Gastrocnemius medialis (tissue), 4 donors: ENCODE measurements at regions not wholly inside any gene's neighbourhood (a gene's known extent, or its start where the extent isn't known, plus 50 kb on each side); places are given as distances from the start of the nearest gene placed in this dataset.

Source experiments
- ATAC-seq, 2 donors: fragments of 150-250 bp; one replicate each; pipeline ENCODE4 v1.9.1; 2016
- DNase-seq, 2 donors: peaks; one replicate each; pipeline ENCODE4 v3.0.0-alpha.2; 2019
- H3K27ac ChIP-seq, 4 donors: fragments of 200-600 bp; sonication (generic); 1 replicate in 1 of 4; 2 replicates in 3 of 4; pipeline ENCODE4 v1.5.1; 2016 to 2018; ENCODE audit warnings: mild to moderate bottlenecking in 2 of 4, moderate library complexity in 1 of 4
- H3K27me3 ChIP-seq, 3 donors: fragments of 200-600 bp; sonication (generic) in 2 of 3; 1 replicate in 1 of 3; 2 replicates in 2 of 3; pipeline versions ENCODE4 v1.5.1 to v1.6.0; 2016 to 2019; ENCODE audit warnings: mild to moderate bottlenecking in 1 of 3, moderate library complexity in 1 of 3
- H3K36me3 ChIP-seq, 2 donors: fragments of 200-600 bp; sonication (generic) in 1 of 2; one replicate each; pipeline ENCODE4 v1.5.1; 2017 to 2018
- H3K4me1 ChIP-seq, 2 donors: fragments of 200-600 bp; sonication (generic) in 1 of 2; one replicate each; pipeline ENCODE4 v1.5.1; 2016 to 2017; ENCODE audit warnings: mild to moderate bottlenecking in 2 of 2
- H3K4me3 ChIP-seq, 4 donors: fragments of 200-600 bp; sonication (generic) in 3 of 4; 1 replicate in 1 of 4; 2 replicates in 3 of 4; pipeline ENCODE4 v1.5.1; 2016 to 2019; ENCODE audit warnings: mild to moderate bottlenecking in 2 of 4
- H3K9me3 ChIP-seq, 3 donors: fragments of 200-600 bp; sonication (generic) in 2 of 3; 1 replicate in 1 of 3; 2 replicates in 2 of 3; pipeline ENCODE4 v1.5.1; 2016 to 2019
- POLR2A ChIP-seq, 2 donors: fragments of 450-650 bp; IDR thresholded peaks; one replicate each; pipeline ENCODE4 v1.6.1; 2017; ENCODE audit warnings: antibody characterized with exemption in 2 of 2, mild to moderate bottlenecking in 2 of 2, moderate library complexity in 2 of 2
- in situ Hi-C, 4 donors: fragments of 200-750 bp; cut with MboI; loops; one replicate each; pipeline versions ENCODE4 v1.15.0 to v1.8.0; 2017; ENCODE audit warnings: low sequenced_read_pairs in 4 of 4
- intact Hi-C: fragments of 100-400 bp; cut with DNase I; formaldehyde crosslinking; loops from one replicate; pipeline ENCODE4 v1.15.1; 2023; ENCODE audit warnings: low total_unique reads
- TF ChIP-seq, protein P1 (sequence below), 5 experiments: fragments of 450-650 bp in 3 of 5; fragments of 200-600 bp in 2 of 5; sonication (generic) in 2 of 5; IDR thresholded peaks in 4 of 5; conservative IDR thresholded peaks in 1 of 5; 1 replicate in 4 of 5; 2 replicates in 1 of 5; pipeline ENCODE4 v1.5.1; 2016 to 2019; ENCODE audit warnings: antibody characterized with exemption in 5 of 5, mild to moderate bottlenecking in 3 of 5, moderate library complexity in 3 of 5

DNA sequence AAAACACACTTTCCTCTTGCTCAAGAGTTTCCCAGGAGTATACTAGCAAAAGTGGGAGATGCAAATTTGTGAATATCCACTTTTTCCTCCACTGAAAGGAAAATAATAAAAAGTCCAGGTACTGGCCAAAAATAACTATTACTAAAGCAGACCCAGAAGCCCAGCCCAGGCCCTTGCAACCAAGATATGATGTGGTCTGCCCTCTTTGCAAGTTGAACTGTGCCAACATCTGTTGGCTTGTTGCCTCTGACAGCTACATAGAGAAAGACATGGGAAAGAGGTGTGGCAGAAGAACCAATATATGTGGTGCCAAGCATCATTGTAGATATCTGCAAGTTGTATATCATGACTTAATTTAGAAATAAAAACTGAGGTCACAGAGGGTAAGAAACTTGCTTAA is 78.4 kb upstream of the JAG1 start:
- no peak for ATAC-seq
- Histone ChIP-seq H3K4me3 (no peak overlapping the region), H3K9me3 (no peaks in the 10 kb centered on the region), H3K4me1 (no peaks in the 10 kb centered on the region), H3K36me3 (no peaks in the 10 kb centered on the region), H3K27ac (no peak overlapping the region), H3K27me3 (no peaks in the 10 kb centered on the region)
- no peak for DNase-seq
- TF ChIP-seq POLR2A (IDR thresholded peaks at IDR 0.05): no peak
- TF ChIP-seq, protein P1, sequence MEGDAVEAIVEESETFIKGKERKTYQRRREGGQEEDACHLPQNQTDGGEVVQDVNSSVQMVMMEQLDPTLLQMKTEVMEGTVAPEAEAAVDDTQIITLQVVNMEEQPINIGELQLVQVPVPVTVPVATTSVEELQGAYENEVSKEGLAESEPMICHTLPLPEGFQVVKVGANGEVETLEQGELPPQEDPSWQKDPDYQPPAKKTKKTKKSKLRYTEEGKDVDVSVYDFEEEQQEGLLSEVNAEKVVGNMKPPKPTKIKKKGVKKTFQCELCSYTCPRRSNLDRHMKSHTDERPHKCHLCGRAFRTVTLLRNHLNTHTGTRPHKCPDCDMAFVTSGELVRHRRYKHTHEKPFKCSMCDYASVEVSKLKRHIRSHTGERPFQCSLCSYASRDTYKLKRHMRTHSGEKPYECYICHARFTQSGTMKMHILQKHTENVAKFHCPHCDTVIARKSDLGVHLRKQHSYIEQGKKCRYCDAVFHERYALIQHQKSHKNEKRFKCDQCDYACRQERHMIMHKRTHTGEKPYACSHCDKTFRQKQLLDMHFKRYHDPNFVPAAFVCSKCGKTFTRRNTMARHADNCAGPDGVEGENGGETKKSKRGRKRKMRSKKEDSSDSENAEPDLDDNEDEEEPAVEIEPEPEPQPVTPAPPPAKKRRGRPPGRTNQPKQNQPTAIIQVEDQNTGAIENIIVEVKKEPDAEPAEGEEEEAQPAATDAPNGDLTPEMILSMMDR (IDR thresholded peaks at IDR 0.05 in 4 of 5, conservative IDR thresholded peaks at IDR 0.05 in 1 of 5): no peak
- in situ Hi-C loops: no loop called here
- intact Hi-C loops: no loop called here

DNA sequence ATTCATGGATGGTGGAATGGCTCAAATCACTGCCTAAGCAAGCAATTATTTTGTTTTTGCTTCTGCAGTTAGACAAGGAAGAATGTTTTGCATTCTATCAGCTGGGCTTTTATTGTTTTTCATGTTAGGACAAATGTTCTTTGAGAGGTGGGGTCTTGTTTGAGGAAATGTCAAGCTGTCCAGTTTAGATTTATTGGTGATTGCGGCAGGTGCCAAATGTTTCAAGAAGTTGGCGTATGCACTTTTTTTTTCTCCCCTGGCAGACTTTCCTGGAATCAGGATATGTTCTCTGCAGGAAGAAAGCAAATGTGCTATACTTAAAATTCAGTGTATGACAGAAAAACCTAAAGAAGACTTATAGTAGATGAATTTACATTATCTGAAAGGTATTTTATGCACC is 81.0 kb upstream of the JAG1 start:
- no peak for TF ChIP-seq POLR2A (IDR thresholded peaks at IDR 0.05)
- TF ChIP-seq, protein P1 (IDR thresholded peaks at IDR 0.05 in 4 of 5, conservative IDR thresholded peaks at IDR 0.05 in 1 of 5): no peak
- in situ Hi-C loops (no loop called here), intact Hi-C loops (no loop called here)
- Histone ChIP-seq H3K9me3 (no peaks in the 10 kb centered on the region), H3K27me3 (no peaks in the 10 kb centered on the region), H3K27ac (no peak overlapping the region), H3K4me3 (no peak overlapping the region), H3K36me3 (no peaks in the 10 kb centered on the region), H3K4me1 (no peaks in the 10 kb centered on the region)
- ATAC-seq (no peak), DNase-seq (no peak)

DNA sequence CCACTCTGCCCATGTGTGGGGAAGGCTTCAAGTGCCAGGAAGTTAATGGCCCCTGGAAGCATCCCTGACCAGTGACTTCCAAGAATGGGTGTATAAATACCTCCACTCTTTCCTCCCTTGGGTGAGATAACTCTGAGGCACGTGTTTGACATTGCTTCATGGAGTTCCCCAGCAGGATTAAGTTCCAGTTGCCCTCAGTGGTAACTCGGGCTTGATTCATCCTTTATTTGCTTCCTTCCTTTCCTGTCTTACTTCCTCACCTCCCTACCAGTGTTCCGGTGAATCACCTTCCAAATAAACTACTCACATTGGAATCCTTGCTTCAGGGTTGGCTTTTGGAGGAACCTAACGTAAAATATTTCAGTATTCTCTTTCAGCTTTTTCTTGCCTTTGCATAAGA is 84.6 kb upstream of the JAG1 start:
- H3K27ac ChIP-seq: no peak overlapping the region
- H3K36me3 ChIP-seq: no peaks in the 10 kb centered on the region
- no peak overlapping the region for H3K4me3 ChIP-seq
- DNase-seq (no peak), ATAC-seq (no peak)
- in situ Hi-C loops: no loop called here
- H3K9me3 ChIP-seq: no peaks in the 10 kb centered on the region
- TF ChIP-seq, protein P1 (IDR thresholded peaks at IDR 0.05 in 4 of 5, conservative IDR thresholded peaks at IDR 0.05 in 1 of 5): no peak
- TF ChIP-seq POLR2A (IDR thresholded peaks at IDR 0.05): no peak
- H3K4me1 ChIP-seq: no peaks in the 10 kb centered on the region
- no peaks in the 10 kb centered on the region for H3K27me3 ChIP-seq
- intact Hi-C loops: no loop called here

DNA sequence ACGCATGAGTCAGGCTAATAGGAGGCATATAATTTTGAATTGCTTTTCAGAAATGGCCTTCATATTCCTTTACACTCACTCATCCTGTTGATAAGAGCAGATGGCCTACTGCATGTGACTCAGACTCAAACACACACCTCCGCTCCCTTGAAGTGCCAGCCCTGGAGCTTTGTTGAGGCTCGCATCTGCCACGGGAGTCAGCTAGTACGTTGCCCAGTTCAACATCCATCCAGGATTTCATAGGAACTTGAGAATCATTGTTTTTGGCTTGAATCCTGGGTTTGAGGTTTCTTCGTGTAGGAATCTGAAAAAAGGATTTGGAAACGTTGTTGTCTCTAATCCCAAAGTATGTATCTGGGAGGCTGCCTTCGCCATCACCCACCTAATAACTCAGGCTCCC is 87.4 kb upstream of the JAG1 start:
- Histone ChIP-seq H3K4me3 (no peak overlapping the region), H3K27ac (no peak overlapping the region)
- ATAC-seq: no peak

DNA sequence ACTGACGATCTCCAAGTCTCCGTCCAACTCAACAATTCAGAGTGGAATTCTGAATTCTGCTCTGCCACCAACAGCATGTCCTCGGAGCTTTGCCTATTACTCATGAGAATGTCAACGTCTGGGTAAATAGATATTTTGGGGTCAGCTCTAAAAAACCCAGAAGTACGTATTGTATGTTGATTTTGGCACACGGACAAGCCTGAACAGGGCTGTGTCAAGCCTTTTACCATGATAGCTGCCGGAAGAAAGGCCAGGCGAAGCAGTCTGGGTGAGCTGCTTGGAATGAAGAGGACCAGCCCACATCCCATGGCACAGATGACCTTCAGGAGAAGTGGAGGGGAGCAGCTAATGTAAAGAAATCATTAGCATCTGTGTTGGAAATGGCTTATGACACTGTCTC is 88.0 kb upstream of the JAG1 start:
- in situ Hi-C loops: no loop called here
- no peak overlapping the region for H3K4me3 ChIP-seq
- ATAC-seq: no peak

More for the DNA sequence above, 87.4 kb upstream of the JAG1 start:
- intact Hi-C loops: no loop called here
- no peak for DNase-seq
- Histone ChIP-seq H3K9me3 (no peaks in the 10 kb centered on the region), H3K27me3 (no peaks in the 10 kb centered on the region), H3K4me1 (no peaks in the 10 kb centered on the region), H3K36me3 (no peaks in the 10 kb centered on the region)
- in situ Hi-C loops: no loop called here
- TF ChIP-seq POLR2A (IDR thresholded peaks at IDR 0.05): no peak

More for the DNA sequence above, 88.0 kb upstream of the JAG1 start:
- Histone ChIP-seq H3K27ac (no peak overlapping the region), H3K9me3 (no peaks in the 10 kb centered on the region), H3K36me3 (no peaks in the 10 kb centered on the region), H3K4me1 (no peaks in the 10 kb centered on the region), H3K27me3 (no peaks in the 10 kb centered on the region)
- TF ChIP-seq POLR2A (IDR thresholded peaks at IDR 0.05): no peak
- TF ChIP-seq, protein P1 (IDR thresholded peaks at IDR 0.05 in 4 of 5, conservative IDR thresholded peaks at IDR 0.05 in 1 of 5): no peak
- intact Hi-C loops: no loop called here
- DNase-seq: no peak
